K562 (cell line): ENCODE measurements at regions not wholly inside any gene's neighbourhood (a gene's known extent, or its start where the extent isn't known, plus 50 kb on each side); places are given as distances from the start of the nearest gene placed in this dataset.

Experiments
- COPS2 ChIP-seq: fragments of 450-650 bp; conservative IDR thresholded peaks from 2 replicates; pipeline ENCODE4 v1.6.1; 2016; ENCODE audit warnings: mild to moderate bottlenecking, moderate library complexity
- DIDO1 ChIP-seq: fragments of 450-650 bp; IDR thresholded peaks from 2 replicates; pipeline ENCODE4 v1.6.1; 2016; ENCODE audit warnings: low read depth, missing biosample characterization, missing genetic modification characterization
- HMG20B ChIP-seq: fragments of 250-450 bp; sonication (Bioruptor Pico); IDR thresholded peaks from 2 replicates; pipeline ENCODE4 v1.5.0; 2021; ENCODE audit warnings: mild to moderate bottlenecking
- LEF1 ChIP-seq: fragments of 450-650 bp; IDR thresholded peaks from 2 replicates; pipeline ENCODE4 v1.6.1; 2016; ENCODE audit warnings: mild to moderate bottlenecking
- MECOM ChIP-seq: fragments of 250-450 bp; sonication (Bioruptor Pico); IDR thresholded peaks from 2 replicates; pipeline ENCODE4 v1.8.0; 2022; ENCODE audit warnings: inconsistent platforms
- NR2C1 ChIP-seq, 2 experiments: fragments of 450-650 bp; IDR thresholded peaks; 2 replicates each; pipeline ENCODE4 v1.6.1; 2017; ENCODE audit warnings: mild to moderate bottlenecking in 2 of 2, antibody characterized with exemption in 1 of 2, inconsistent platforms in 1 of 2, missing compliant biosample characterization in 1 of 2, missing genetic modification characterization in 1 of 2
- PHF8 ChIP-seq: fragments of 200-600 bp; sonication (generic); IDR thresholded peaks from 2 replicates; pipeline ENCODE4 v1.6.1; 2012; ENCODE audit warnings: mixed run types, mild to moderate bottlenecking, inconsistent platforms, low read length, moderate library complexity, borderline replicate concordance
- SLC30A9 ChIP-seq: fragments of 250-450 bp; sonication (Bioruptor Pico); IDR thresholded peaks from 2 replicates; pipeline ENCODE4 v1.8.0; 2022; ENCODE audit warnings: mild to moderate bottlenecking, moderate library complexity
- ZNF253 ChIP-seq: fragments of 250-450 bp; sonication (Bioruptor Pico); conservative IDR thresholded peaks from 2 replicates; pipeline ENCODE4 v1.6.1; 2021; ENCODE audit warnings: mild to moderate bottlenecking
- ZNF75A ChIP-seq: fragments of 450-650 bp; formaldehyde crosslinking; IDR thresholded peaks from 2 replicates; pipeline ENCODE4 v1.4.0; 2020; ENCODE audit warnings: mild to moderate bottlenecking
- TF ChIP-seq, protein P1 (sequence below): fragments of 450-650 bp; IDR thresholded peaks from 2 replicates; pipeline ENCODE4 v1.6.1; 2016; ENCODE audit warnings: borderline replicate concordance
- TF ChIP-seq, protein P2 (sequence below): fragments of 250-450 bp; sonication (Bioruptor Pico); IDR thresholded peaks from 2 replicates; pipeline ENCODE4 v1.5.1; 2021; ENCODE audit warnings: mild to moderate bottlenecking
- TF ChIP-seq, protein P3 (sequence below), 2 experiments: fragments of 450-650 bp; IDR thresholded peaks; 2 replicates each; pipeline ENCODE4 v1.6.1; 2018; ENCODE audit warnings: mild to moderate bottlenecking in 2 of 2, low read depth in 1 of 2; ENCODE audit not compliant: partially characterized antibody in 2 of 2
- TF ChIP-seq, protein P4 (sequence below): fragments of 450-650 bp; IDR thresholded peaks from 2 replicates; pipeline ENCODE4 v1.6.1; 2017; ENCODE audit warnings: antibody characterized with exemption, mild to moderate bottlenecking
- TF ChIP-seq, protein P5 (sequence below): fragments of 250-450 bp; sonication (Bioruptor Pico); IDR thresholded peaks from 2 replicates; pipeline ENCODE4 v1.5.0; 2021

DNA sequence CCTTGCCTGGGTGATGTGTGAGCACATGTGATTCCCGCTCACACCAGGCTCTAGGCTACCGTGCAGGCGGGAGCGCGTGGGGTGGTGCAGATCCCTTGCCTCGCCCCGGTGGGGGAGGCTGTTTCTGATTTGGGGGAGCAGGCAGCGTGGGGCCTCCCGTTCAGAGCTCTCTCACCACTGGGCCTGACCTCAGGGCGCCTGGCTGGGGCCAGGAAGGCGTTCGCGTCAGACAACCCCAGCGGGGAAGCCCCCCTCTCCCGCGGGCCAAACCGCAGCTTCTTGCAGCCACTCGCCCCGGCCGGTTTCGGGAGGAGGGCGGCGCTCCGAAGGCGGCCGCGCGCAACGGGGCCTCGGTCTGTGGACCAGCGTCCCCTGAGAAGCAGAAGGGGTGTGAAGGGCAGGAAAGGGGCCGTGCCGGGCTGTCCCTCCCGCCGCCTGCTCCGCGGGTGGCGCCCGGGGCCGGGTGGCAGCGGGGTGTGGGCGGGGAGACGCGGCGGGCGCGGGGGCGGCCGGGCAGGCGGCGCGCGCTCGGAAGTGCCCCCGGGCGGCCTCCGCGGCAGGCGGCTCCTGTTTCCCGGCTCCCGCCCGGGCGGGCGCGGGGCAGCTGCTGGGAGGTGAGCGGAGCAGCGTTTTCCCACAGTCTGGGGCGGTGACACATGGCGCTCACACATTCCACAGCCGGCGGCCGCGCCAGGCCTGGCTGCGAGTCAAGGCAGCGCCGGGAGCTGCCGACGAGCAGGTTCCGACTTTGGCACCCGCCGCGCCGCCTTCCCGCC lies 65.1 kb upstream of the HES1 start (continued):
- TF ChIP-seq COPS2 (no peak), ZNF75A (peak; percentile 80), ZNF253 (CRISPR knock-in tag) (no peak), PHF8 (peak; percentile 59; the same call in 1 of the 2 replicates), HMG20B (CRISPR knock-in tag) (no peak), NR2C1 (IDR thresholded peaks at IDR 0.05) (no peak), NR2C1 (tag; IDR thresholded peaks at IDR 0.05) (peak; percentile 66; the same call in 1 of the 2 replicates), MECOM (CRISPR knock-in tag) (peak; percentile 66), SLC30A9 (CRISPR knock-in tag) (no peak), DIDO1 (tag) (no peak), LEF1 (no peak)
- TF ChIP-seq, protein P1, sequence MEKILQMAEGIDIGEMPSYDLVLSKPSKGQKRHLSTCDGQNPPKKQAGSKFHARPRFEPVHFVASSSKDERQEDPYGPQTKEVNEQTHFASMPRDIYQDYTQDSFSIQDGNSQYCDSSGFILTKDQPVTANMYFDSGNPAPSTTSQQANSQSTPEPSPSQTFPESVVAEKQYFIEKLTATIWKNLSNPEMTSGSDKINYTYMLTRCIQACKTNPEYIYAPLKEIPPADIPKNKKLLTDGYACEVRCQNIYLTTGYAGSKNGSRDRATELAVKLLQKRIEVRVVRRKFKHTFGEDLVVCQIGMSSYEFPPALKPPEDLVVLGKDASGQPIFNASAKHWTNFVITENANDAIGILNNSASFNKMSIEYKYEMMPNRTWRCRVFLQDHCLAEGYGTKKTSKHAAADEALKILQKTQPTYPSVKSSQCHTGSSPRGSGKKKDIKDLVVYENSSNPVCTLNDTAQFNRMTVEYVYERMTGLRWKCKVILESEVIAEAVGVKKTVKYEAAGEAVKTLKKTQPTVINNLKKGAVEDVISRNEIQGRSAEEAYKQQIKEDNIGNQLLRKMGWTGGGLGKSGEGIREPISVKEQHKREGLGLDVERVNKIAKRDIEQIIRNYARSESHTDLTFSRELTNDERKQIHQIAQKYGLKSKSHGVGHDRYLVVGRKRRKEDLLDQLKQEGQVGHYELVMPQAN = no peak
- TF ChIP-seq, protein P2, sequence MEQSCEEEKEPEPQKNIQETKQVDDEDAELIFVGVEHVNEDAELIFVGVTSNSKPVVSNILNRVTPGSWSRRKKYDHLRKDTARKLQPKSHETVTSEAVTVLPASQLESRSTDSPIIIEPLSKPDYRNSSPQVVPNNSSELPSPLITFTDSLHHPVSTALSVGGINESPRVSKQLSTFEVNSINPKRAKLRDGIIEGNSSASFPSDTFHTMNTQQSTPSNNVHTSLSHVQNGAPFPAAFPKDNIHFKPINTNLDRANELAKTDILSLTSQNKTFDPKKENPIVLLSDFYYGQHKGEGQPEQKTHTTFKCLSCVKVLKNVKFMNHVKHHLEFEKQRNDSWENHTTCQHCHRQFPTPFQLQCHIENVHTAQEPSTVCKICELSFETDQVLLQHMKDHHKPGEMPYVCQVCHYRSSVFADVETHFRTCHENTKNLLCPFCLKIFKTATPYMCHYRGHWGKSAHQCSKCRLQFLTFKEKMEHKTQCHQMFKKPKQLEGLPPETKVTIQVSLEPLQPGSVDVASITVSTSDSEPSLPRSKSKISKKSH (CRISPR knock-in tag) = no peak
- TF ChIP-seq, protein P3, sequence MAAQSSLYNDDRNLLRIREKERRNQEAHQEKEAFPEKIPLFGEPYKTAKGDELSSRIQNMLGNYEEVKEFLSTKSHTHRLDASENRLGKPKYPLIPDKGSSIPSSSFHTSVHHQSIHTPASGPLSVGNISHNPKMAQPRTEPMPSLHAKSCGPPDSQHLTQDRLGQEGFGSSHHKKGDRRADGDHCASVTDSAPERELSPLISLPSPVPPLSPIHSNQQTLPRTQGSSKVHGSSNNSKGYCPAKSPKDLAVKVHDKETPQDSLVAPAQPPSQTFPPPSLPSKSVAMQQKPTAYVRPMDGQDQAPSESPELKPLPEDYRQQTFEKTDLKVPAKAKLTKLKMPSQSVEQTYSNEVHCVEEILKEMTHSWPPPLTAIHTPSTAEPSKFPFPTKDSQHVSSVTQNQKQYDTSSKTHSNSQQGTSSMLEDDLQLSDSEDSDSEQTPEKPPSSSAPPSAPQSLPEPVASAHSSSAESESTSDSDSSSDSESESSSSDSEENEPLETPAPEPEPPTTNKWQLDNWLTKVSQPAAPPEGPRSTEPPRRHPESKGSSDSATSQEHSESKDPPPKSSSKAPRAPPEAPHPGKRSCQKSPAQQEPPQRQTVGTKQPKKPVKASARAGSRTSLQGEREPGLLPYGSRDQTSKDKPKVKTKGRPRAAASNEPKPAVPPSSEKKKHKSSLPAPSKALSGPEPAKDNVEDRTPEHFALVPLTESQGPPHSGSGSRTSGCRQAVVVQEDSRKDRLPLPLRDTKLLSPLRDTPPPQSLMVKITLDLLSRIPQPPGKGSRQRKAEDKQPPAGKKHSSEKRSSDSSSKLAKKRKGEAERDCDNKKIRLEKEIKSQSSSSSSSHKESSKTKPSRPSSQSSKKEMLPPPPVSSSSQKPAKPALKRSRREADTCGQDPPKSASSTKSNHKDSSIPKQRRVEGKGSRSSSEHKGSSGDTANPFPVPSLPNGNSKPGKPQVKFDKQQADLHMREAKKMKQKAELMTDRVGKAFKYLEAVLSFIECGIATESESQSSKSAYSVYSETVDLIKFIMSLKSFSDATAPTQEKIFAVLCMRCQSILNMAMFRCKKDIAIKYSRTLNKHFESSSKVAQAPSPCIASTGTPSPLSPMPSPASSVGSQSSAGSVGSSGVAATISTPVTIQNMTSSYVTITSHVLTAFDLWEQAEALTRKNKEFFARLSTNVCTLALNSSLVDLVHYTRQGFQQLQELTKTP (IDR thresholded peaks at IDR 0.05; ENCODE audit: low read depth in 1 of 2, partially characterized antibody in 2 of 2) = no peak
- TF ChIP-seq, protein P4, sequence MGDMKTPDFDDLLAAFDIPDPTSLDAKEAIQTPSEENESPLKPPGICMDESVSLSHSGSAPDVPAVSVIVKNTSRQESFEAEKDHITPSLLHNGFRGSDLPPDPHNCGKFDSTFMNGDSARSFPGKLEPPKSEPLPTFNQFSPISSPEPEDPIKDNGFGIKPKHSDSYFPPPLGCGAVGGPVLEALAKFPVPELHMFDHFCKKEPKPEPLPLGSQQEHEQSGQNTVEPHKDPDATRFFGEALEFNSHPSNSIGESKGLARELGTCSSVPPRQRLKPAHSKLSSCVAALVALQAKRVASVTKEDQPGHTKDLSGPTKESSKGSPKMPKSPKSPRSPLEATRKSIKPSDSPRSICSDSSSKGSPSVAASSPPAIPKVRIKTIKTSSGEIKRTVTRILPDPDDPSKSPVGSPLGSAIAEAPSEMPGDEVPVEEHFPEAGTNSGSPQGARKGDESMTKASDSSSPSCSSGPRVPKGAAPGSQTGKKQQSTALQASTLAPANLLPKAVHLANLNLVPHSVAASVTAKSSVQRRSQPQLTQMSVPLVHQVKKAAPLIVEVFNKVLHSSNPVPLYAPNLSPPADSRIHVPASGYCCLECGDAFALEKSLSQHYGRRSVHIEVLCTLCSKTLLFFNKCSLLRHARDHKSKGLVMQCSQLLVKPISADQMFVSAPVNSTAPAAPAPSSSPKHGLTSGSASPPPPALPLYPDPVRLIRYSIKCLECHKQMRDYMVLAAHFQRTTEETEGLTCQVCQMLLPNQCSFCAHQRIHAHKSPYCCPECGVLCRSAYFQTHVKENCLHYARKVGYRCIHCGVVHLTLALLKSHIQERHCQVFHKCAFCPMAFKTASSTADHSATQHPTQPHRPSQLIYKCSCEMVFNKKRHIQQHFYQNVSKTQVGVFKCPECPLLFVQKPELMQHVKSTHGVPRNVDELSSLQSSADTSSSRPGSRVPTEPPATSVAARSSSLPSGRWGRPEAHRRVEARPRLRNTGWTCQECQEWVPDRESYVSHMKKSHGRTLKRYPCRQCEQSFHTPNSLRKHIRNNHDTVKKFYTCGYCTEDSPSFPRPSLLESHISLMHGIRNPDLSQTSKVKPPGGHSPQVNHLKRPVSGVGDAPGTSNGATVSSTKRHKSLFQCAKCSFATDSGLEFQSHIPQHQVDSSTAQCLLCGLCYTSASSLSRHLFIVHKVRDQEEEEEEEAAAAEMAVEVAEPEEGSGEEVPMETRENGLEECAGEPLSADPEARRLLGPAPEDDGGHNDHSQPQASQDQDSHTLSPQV = peak; percentile 93
- TF ChIP-seq, protein P5, sequence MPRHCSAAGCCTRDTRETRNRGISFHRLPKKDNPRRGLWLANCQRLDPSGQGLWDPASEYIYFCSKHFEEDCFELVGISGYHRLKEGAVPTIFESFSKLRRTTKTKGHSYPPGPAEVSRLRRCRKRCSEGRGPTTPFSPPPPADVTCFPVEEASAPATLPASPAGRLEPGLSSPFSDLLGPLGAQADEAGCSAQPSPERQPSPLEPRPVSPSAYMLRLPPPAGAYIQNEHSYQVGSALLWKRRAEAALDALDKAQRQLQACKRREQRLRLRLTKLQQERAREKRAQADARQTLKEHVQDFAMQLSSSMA (CRISPR knock-in tag) = no peak
